Endodermal cell (in vitro differentiated cells): ENCODE measurements at regions not wholly inside any gene's neighbourhood (a gene's known extent, or its start where the extent isn't known, plus 50 kb on each side); places are given as distances from the start of the nearest gene placed in this dataset.

Experiments used
- DNase-seq: peaks from one replicate; pipeline ENCODE4 v3.0.0-alpha.2; 2017
- H3K27ac ChIP-seq: 2 replicates; pipeline ENCODE4 v1.5.1; 2013; ENCODE audit warnings: mild to moderate bottlenecking, low read depth, low read length, moderate library complexity
- H3K27me3 ChIP-seq: 2 replicates; pipeline ENCODE4 v1.6.1; 2013; ENCODE audit warnings: mild to moderate bottlenecking, low read length, moderate library complexity; ENCODE audit not compliant: insufficient read depth, control insufficient read depth, poor library complexity, severe bottlenecking
- H3K36me3 ChIP-seq: 2 replicates; pipeline ENCODE4 v1.7.0; 2013; ENCODE audit warnings: mild to moderate bottlenecking, low read length, moderate library complexity; ENCODE audit not compliant: control insufficient read depth, insufficient read depth
- H3K4me1 ChIP-seq: one replicate; pipeline ENCODE4 v1.7.0; 2013; ENCODE audit warnings: low read length; ENCODE audit not compliant: control insufficient read depth, insufficient read depth
- H3K4me3 ChIP-seq: 2 replicates; pipeline ENCODE4 v1.5.1; 2013; ENCODE audit warnings: mild to moderate bottlenecking, low read length, moderate library complexity
- H3K9ac ChIP-seq: 2 replicates; pipeline ENCODE4 v1.6.1; 2013; ENCODE audit warnings: mild to moderate bottlenecking, low read length, moderate library complexity; ENCODE audit not compliant: poor library complexity, severe bottlenecking; ENCODE audit errors: extremely low read depth
- H3K9me3 ChIP-seq: 2 replicates; pipeline ENCODE4 v1.6.1; 2013; ENCODE audit warnings: mild to moderate bottlenecking, low read length, moderate library complexity; ENCODE audit not compliant: control insufficient read depth
- H3K27ac Mint-ChIP-seq: 2 replicates; pipeline ENCODE4 v1.8.0; 2020; ENCODE audit warnings: mixed read lengths
- H3K27me3 Mint-ChIP-seq: 2 replicates; pipeline ENCODE4 v1.8.0; 2021; ENCODE audit warnings: mild to moderate bottlenecking, mixed read lengths; ENCODE audit not compliant: insufficient read depth
- H3K36me3 Mint-ChIP-seq: 2 replicates; pipeline ENCODE4 v1.8.0; 2020; ENCODE audit warnings: low read depth, mixed read lengths
- H3K4me1 Mint-ChIP-seq: 2 replicates; pipeline ENCODE4 v1.8.0; 2020; ENCODE audit warnings: mixed read lengths
- H3K4me3 Mint-ChIP-seq: 2 replicates; pipeline ENCODE4 v1.8.0; 2020; ENCODE audit warnings: mild to moderate bottlenecking, moderate library complexity, mixed read lengths
- H3K9me3 Mint-ChIP-seq: 2 replicates; pipeline ENCODE4 v1.8.0; 2020; ENCODE audit warnings: mild to moderate bottlenecking, mixed read lengths
- CTCF ChIP-seq: fragments of 200-600 bp; sonication (generic); conservative IDR thresholded peaks from 2 replicates; pipeline ENCODE4 v1.5.0; 2021; ENCODE audit warnings: antibody characterized with exemption, mild to moderate bottlenecking
- WGBS, 2 experiments: methylation state at CpG; one replicate each; pipeline versions ENCODE4 v1.1.5 to v1.1.7; 2013; ENCODE audit warnings: missing lambda C conversion rate in 2 of 2, mixed read lengths in 1 of 2; ENCODE audit not compliant: insufficient coverage in 1 of 2, insufficient read length in 1 of 2; 5-methylcytosine and 5-hydroxymethylcytosine counted together

- Histone ChIP-seq H3K9ac (no peak overlapping the region), H3K9me3 (peaks cover 13% of the 10 kb centered on the region), H3K27ac (no peak overlapping the region), H3K36me3 (no peaks in the 10 kb centered on the region), H3K27me3 (no peaks in the 10 kb centered on the region), H3K4me3 (no peak overlapping the region), H3K4me1 (peaks cover 2% of the 10 kb centered on the region)
- Mint-ChIP-seq H3K9me3 (peaks cover 16% of the 10 kb centered on the region), H3K36me3 (no peaks in the 10 kb centered on the region), H3K27me3 (no peaks in the 10 kb centered on the region), H3K27ac (no peak overlapping the region), H3K4me1 (peaks cover 15% of the 10 kb centered on the region), H3K4me3 (no peak overlapping the region)
- TF ChIP-seq CTCF = no peak
- DNase-seq = no peak
Observed at GRCh38 chr6:110552076-110552475, 75.7 kb upstream of the SLC22A16 start.

DNA sequence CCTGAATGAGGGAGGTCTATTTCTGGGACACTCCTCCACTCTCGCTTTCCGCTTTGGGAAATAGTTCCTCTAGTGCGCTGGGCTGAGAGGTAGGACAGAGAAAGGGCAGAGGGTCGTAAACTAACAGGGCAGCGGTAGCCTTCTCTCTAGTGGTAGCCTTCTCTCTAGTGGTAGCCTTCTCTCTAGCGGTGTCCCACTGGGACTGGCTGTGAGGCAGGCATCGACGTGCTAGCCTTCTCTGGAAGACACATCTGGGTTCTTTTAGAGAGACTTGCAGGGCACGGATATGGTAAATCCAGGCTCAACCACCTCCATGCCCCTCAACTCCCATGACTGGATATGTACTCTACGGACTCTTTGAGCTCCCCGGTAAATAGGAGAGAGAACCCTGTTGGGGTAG is 74.7 kb upstream of the SLC22A16 start:
- H3K36me3 Mint-ChIP-seq = no peaks in the 10 kb centered on the region
- Histone ChIP-seq H3K27me3 (no peaks in the 10 kb centered on the region), H3K9ac (no peak overlapping the region), H3K4me3 (no peak overlapping the region), H3K4me1 (peaks cover 2% of the 10 kb centered on the region), H3K9me3 (peaks cover 13% of the 10 kb centered on the region), H3K36me3 (no peaks in the 10 kb centered on the region), H3K27ac (no peak overlapping the region)
- peaks cover 15% of the 10 kb centered on the region for H3K4me1 Mint-ChIP-seq
- H3K4me3 Mint-ChIP-seq = no peak overlapping the region
- no peak for TF ChIP-seq CTCF
- H3K27ac Mint-ChIP-seq = no peak overlapping the region
- peaks cover 16% of the 10 kb centered on the region for H3K9me3 Mint-ChIP-seq
- DNase-seq = peak; percentile 58
- H3K27me3 Mint-ChIP-seq = no peaks in the 10 kb centered on the region
- 94 to 98% methylated on average over 10 to 11 of the region's 11 CpGs for WGBS, 2 experiments

DNA sequence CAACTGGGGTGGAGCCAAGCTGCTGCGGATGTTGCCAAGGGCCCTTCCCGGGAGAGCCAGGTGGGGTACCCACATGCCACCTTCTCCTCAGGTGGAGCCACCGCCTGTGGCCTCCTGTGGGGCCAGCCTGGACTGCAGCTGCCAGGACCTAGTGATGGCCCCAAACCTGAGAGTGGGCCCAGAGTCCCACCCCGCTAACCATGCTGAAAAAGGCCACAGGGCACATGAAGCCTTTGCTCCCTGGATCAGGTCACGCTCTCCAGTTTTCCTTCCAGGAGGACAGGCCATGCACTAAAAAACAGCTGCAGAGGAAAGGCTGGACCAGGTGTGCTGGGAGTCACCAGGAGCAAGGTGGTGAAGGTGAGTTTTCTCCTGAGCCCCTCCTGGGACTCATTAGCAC is 73.9 kb upstream of the SLC22A16 start:
- H3K27me3 ChIP-seq = no peaks in the 10 kb centered on the region
- H3K27ac ChIP-seq = no peak overlapping the region
- WGBS, 2 experiments = 93 to 96% methylated on average over 3 to 5 of the region's 5 CpGs
- Mint-ChIP-seq H3K27me3 (no peaks in the 10 kb centered on the region), H3K27ac (no peak overlapping the region), H3K4me3 (no peak overlapping the region), H3K36me3 (peaks cover 2% of the 10 kb centered on the region), H3K9me3 (peaks cover 19% of the 10 kb centered on the region), H3K4me1 (peaks cover 15% of the 10 kb centered on the region)
- TF ChIP-seq CTCF = no peak
- H3K9me3 ChIP-seq = peaks cover 16% of the 10 kb centered on the region
- H3K4me3 ChIP-seq = no peak overlapping the region
- DNase-seq = peak; percentile 71
- H3K36me3 ChIP-seq = no peaks in the 10 kb centered on the region
- H3K4me1 ChIP-seq = peaks cover 2% of the 10 kb centered on the region
- no peak overlapping the region for H3K9ac ChIP-seq
